ENCODE measurements at regions not wholly inside any gene's neighbourhood (a gene's known extent, or its start where the extent isn't known, plus 50 kb on each side); places are given as distances from the start of the nearest gene placed in this dataset.

DNA sequence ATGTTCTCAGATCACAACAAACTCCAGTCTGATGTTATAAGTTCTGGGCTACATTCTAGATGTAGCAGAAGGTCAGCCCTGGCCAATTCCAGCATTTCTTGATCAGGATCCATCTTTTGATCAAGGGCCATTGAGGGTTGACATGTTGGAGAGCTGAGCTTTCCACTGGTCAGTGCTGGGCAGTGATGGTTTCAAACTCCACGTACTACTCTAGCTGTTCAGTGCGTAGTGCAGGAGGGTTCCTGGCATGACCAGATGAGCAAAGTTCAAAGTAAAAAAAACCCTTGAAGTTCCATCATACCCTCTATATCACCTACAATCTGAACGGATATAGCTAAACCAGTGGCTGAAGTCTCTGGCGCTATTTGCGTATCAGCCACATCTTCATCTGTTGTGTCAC lies 210.4 kb upstream of the OSR1 start:
- TF ChIP-seq EZH2 (IDR thresholded peaks at IDR 0.05; ENCODE audit: low read length, unreplicated experiment) = no peak
- TF ChIP-seq, protein P1, sequence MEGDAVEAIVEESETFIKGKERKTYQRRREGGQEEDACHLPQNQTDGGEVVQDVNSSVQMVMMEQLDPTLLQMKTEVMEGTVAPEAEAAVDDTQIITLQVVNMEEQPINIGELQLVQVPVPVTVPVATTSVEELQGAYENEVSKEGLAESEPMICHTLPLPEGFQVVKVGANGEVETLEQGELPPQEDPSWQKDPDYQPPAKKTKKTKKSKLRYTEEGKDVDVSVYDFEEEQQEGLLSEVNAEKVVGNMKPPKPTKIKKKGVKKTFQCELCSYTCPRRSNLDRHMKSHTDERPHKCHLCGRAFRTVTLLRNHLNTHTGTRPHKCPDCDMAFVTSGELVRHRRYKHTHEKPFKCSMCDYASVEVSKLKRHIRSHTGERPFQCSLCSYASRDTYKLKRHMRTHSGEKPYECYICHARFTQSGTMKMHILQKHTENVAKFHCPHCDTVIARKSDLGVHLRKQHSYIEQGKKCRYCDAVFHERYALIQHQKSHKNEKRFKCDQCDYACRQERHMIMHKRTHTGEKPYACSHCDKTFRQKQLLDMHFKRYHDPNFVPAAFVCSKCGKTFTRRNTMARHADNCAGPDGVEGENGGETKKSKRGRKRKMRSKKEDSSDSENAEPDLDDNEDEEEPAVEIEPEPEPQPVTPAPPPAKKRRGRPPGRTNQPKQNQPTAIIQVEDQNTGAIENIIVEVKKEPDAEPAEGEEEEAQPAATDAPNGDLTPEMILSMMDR (conservative IDR thresholded peaks at IDR 0.05; ENCODE audit: low read depth, low read length) = no peak

Data from PC-3 (cell line).